ENCODE measurements at regions not wholly inside any gene's neighbourhood (a gene's known extent, or its start where the extent isn't known, plus 50 kb on each side); places are given as distances from the start of the nearest gene placed in this dataset.

DNA sequence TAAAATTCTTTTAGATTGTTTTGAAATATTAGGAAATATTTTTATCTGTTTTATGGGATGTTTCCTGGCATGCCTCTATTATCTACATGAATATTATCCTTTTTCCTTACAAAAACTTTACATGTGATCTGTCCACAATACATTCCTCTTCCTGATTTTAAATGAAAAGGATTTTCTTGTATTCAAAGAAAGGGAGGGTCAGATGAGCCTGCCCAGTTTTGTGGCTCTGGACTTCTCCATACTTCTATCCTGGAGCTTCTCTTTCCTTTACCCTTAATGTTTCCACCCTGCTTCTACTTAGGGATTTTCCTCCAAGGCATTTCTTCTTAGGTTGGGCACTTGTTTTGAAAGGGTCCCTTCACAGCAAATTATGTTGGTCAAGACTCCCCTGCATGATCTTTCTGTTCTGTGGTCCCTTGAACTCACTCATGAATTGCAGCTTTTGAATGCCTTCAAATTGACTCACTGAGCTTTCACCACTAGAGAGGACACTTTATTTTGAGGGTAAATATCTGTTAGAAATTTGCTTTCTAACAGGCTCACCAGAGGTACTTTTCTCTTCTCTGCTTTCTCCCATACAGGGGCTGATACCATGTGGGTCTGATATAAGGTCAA lies 104.9 kb downstream of the CENPW start:
- no peaks in the 10 kb centered on the region for H3K4me1 ChIP-seq (ENCODE audit: insufficient read depth, low read length, severe bottlenecking)
- H3K36me3 ChIP-seq (ENCODE audit: insufficient read depth, low read length) = no peaks in the 10 kb centered on the region
- H3K27ac ChIP-seq (ENCODE audit: low read depth, low read length, poor library complexity, severe bottlenecking) = no peak overlapping the region
- TF ChIP-seq EZH2 (IDR thresholded peaks at IDR 0.05; ENCODE audit: borderline replicate concordance, low read length) = no peak
- TF ChIP-seq, protein P1, sequence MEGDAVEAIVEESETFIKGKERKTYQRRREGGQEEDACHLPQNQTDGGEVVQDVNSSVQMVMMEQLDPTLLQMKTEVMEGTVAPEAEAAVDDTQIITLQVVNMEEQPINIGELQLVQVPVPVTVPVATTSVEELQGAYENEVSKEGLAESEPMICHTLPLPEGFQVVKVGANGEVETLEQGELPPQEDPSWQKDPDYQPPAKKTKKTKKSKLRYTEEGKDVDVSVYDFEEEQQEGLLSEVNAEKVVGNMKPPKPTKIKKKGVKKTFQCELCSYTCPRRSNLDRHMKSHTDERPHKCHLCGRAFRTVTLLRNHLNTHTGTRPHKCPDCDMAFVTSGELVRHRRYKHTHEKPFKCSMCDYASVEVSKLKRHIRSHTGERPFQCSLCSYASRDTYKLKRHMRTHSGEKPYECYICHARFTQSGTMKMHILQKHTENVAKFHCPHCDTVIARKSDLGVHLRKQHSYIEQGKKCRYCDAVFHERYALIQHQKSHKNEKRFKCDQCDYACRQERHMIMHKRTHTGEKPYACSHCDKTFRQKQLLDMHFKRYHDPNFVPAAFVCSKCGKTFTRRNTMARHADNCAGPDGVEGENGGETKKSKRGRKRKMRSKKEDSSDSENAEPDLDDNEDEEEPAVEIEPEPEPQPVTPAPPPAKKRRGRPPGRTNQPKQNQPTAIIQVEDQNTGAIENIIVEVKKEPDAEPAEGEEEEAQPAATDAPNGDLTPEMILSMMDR (IDR thresholded peaks at IDR 0.05; ENCODE audit: low read length) = no peak
- H3K4me2 ChIP-seq (ENCODE audit: low read length) = no peak overlapping the region
- H3K9ac ChIP-seq (ENCODE audit: low read length) = no peak overlapping the region
- no peaks in the 10 kb centered on the region for H4K20me1 ChIP-seq (ENCODE audit: insufficient read depth, low read length)
- no peak overlapping the region for H2AFZ ChIP-seq (ENCODE audit: low read length)
- H3K27me3 ChIP-seq (ENCODE audit: insufficient read depth, low read length) = no peaks in the 10 kb centered on the region
- H3K9me3 ChIP-seq (ENCODE audit: low read length) = no peaks in the 10 kb centered on the region
- H3F3A ChIP-seq (ENCODE audit: insufficient read depth, low read length) = no peaks in the 10 kb centered on the region
- no peaks in the 10 kb centered on the region for H3K79me2 ChIP-seq (ENCODE audit: insufficient read depth, low read length)
- no peaks in the 10 kb centered on the region for H3K9me2 ChIP-seq (ENCODE audit: low read depth, low read length)
- no peak overlapping the region for H3K4me3 ChIP-seq (ENCODE audit: low read depth, low read length, poor library complexity, severe bottlenecking)

DNA sequence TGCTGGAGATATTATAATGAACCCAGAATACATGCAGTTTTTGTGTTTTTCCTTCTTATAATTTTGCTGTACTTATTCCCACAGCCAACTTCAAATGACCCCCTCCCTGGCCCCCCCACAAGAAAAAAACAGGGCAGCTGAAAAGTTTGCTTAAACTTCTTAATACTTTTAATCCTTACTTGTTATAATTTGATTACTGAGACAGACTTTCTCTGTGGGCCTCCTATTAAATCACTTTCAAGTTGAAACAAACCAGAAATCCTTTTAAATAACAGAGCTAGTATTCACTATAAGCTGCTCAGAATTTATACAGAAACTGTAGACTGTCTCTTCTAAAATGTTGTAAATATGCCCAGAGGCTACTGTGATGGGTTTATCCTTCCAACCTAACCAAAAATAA lies 106.3 kb downstream of the CENPW start:
- Histone ChIP-seq H3K79me2 (ENCODE audit: insufficient read depth, low read length) (no peaks in the 10 kb centered on the region), H3K4me3 (ENCODE audit: low read depth, low read length, poor library complexity, severe bottlenecking) (no peak overlapping the region), H3K9me2 (ENCODE audit: low read depth, low read length) (no peaks in the 10 kb centered on the region), H3K27me3 (ENCODE audit: insufficient read depth, low read length) (no peaks in the 10 kb centered on the region), H4K20me1 (ENCODE audit: insufficient read depth, low read length) (no peaks in the 10 kb centered on the region), H3F3A (ENCODE audit: insufficient read depth, low read length) (no peaks in the 10 kb centered on the region), H3K9me3 (ENCODE audit: low read length) (no peaks in the 10 kb centered on the region), H3K4me2 (ENCODE audit: low read length) (no peak overlapping the region), H3K27ac (ENCODE audit: low read depth, low read length, poor library complexity, severe bottlenecking) (no peak overlapping the region), H3K4me1 (ENCODE audit: insufficient read depth, low read length, severe bottlenecking) (no peaks in the 10 kb centered on the region), H3K9ac (ENCODE audit: low read length) (no peak overlapping the region), H3K36me3 (ENCODE audit: insufficient read depth, low read length) (no peaks in the 10 kb centered on the region), H2AFZ (ENCODE audit: low read length) (no peak overlapping the region)
- TF ChIP-seq EZH2 (IDR thresholded peaks at IDR 0.05; ENCODE audit: borderline replicate concordance, low read length) = no peak
- TF ChIP-seq, protein P1 (IDR thresholded peaks at IDR 0.05; ENCODE audit: low read length) = no peak

DNA sequence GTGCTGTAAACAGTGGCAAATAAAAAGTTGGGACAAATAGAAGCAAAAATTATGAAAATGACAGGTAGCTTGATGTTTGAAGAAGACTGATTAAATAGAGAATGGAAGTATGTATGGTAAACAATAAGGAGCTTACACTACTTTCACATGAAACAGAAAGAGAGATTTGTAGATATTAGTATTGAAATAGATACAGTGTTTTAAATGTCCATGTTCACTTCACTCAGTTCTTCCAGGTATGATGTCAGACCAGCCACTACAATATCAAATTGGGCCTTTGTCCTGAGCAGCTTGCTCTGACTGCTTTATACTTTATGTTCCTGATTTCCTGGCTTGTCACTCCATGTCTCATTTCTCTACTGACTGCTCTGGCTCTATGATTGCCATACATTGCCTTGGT lies 107.5 kb downstream of the CENPW start:
- Histone ChIP-seq H3K9ac (ENCODE audit: low read length) (no peak overlapping the region), H3K4me3 (ENCODE audit: low read depth, low read length, poor library complexity, severe bottlenecking) (no peak overlapping the region), H3K36me3 (ENCODE audit: insufficient read depth, low read length) (no peaks in the 10 kb centered on the region)

More for the DNA sequence above, 107.5 kb downstream of the CENPW start:
- Histone ChIP-seq H3K9me3 (ENCODE audit: low read length) (no peaks in the 10 kb centered on the region), H3F3A (ENCODE audit: insufficient read depth, low read length) (no peaks in the 10 kb centered on the region), H3K4me1 (ENCODE audit: insufficient read depth, low read length, severe bottlenecking) (no peaks in the 10 kb centered on the region), H3K79me2 (ENCODE audit: insufficient read depth, low read length) (no peaks in the 10 kb centered on the region), H3K27me3 (ENCODE audit: insufficient read depth, low read length) (no peaks in the 10 kb centered on the region), H3K9me2 (ENCODE audit: low read depth, low read length) (no peaks in the 10 kb centered on the region), H2AFZ (ENCODE audit: low read length) (no peak overlapping the region), H4K20me1 (ENCODE audit: insufficient read depth, low read length) (no peaks in the 10 kb centered on the region), H3K27ac (ENCODE audit: low read depth, low read length, poor library complexity, severe bottlenecking) (no peak overlapping the region), H3K4me2 (ENCODE audit: low read length) (no peak overlapping the region)
- TF ChIP-seq, protein P1 (IDR thresholded peaks at IDR 0.05; ENCODE audit: low read length) = no peak
- TF ChIP-seq EZH2 (IDR thresholded peaks at IDR 0.05; ENCODE audit: borderline replicate concordance, low read length) = no peak

Data from OCI-LY1 (cell line).